ENCODE measurements at regions not wholly inside any gene's neighbourhood (a gene's known extent, or its start where the extent isn't known, plus 50 kb on each side); places are given as distances from the start of the nearest gene placed in this dataset.
"Not testable (repeated sequence)": the region's sequence is repeated elsewhere in the genome, so short reads cannot be mapped to it uniquely, and the experiment has no call there.

- WGBS, 10 experiments, result 20 to 100% (median 86%) methylated on average over 1 of the region's 1 CpG; no CpG with 5 or more reads in 3 of the 10 experiments
- in situ Hi-C loops (cut with MboI; ENCODE audit: low pct_unique_long_range_greater_than_20kb in 2 of 9, low sequenced_read_pairs in 9 of 9, unreplicated experiment in 9 of 9), result not testable (repeated sequence)
Measured at GRCh38 chr15:31681529-31682259, 348.6 kb upstream of the CHRNA7 start.

GRCh38 chr15:31687088-31687487 is 343.2 kb upstream of the CHRNA7 start:
- H3K4me3 ChIP-seq; H3K27ac ChIP-seq; H3K4me1 ChIP-seq (replicated peaks in 1 of 2); in situ Hi-C loops (cut with MboI; ENCODE audit: low pct_unique_long_range_greater_than_20kb in 2 of 9, low sequenced_read_pairs in 9 of 9, unreplicated experiment in 9 of 9): not testable (repeated sequence)
- peak in 5 of 8 experiments; percentile 69 to 97 (median 82) for ATAC-seq (replicated peaks in 6 of 8)
- WGBS, 10 experiments, result 40 to 100% (median 60%) methylated on average over 1 to 3 of the region's 8 CpGs; no CpG with 5 or more reads in 5 of the 10 experiments

More at GRCh38 chr15:31681529-31682259, 348.6 kb upstream of the CHRNA7 start:
- ATAC-seq (replicated peaks in 6 of 8); H3K4me1 ChIP-seq (replicated peaks in 1 of 2); H3K27ac ChIP-seq; H3K4me3 ChIP-seq: not testable (repeated sequence)

DNA sequence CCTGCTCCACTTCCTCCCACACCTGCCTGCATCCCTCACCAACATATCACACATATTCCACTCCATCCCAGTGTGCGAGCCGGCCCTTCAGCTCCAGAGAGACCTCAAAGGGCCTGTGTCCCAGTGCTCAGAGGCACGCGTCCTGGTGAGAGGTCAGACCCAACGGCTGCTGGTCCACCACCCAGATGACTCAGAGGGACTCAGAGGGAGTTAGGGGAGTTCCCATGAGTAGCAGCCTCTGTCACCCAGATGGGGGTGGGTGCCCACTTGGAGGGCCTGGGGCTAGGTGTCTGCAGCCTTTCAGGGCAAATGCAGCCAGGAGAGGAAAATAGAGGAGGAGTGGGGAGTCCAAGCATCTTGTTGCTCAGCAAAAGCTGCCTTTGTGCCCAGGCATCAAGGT is 333.8 kb upstream of the CHRNA7 start:
- H3K4me3 ChIP-seq; H3K4me1 ChIP-seq (replicated peaks in 1 of 2); in situ Hi-C loops (cut with MboI; ENCODE audit: low pct_unique_long_range_greater_than_20kb in 2 of 9, low sequenced_read_pairs in 9 of 9, unreplicated experiment in 9 of 9); H3K27ac ChIP-seq: not testable (repeated sequence)
- ATAC-seq (replicated peaks in 6 of 8), result peak in 1 of 8 experiments; percentile 91
- no CpG with 5 or more reads among the region's 5 CpGs for WGBS, 10 experiments

GRCh38 chr15:31705076-31705678 is 325.1 kb upstream of the CHRNA7 start:
- no CpG with 5 or more reads among the region's 7 CpGs for WGBS, 10 experiments
- H3K4me1 ChIP-seq (replicated peaks in 1 of 2); H3K4me3 ChIP-seq; in situ Hi-C loops (cut with MboI; ENCODE audit: low pct_unique_long_range_greater_than_20kb in 2 of 9, low sequenced_read_pairs in 9 of 9, unreplicated experiment in 9 of 9); H3K27ac ChIP-seq: not testable (repeated sequence)
- peak in 1 of 8 experiments; percentile 35 for ATAC-seq (replicated peaks in 6 of 8)

GRCh38 chr15:31707944-31708702 is 322.2 kb upstream of the CHRNA7 start:
- ATAC-seq (replicated peaks in 6 of 8); H3K4me3 ChIP-seq; H3K27ac ChIP-seq: not testable (repeated sequence)

GRCh38 chr15:31708703-31709327 is 321.5 kb upstream of the CHRNA7 start:
- H3K4me3 ChIP-seq; H3K27ac ChIP-seq; in situ Hi-C loops (cut with MboI; ENCODE audit: low pct_unique_long_range_greater_than_20kb in 2 of 9, low sequenced_read_pairs in 9 of 9, unreplicated experiment in 9 of 9); H3K4me1 ChIP-seq (replicated peaks in 1 of 2): not testable (repeated sequence)
- WGBS, 10 experiments, result no CpG with 5 or more reads among the region's 9 CpGs
- peak in 6 of 8 experiments; percentile 29 to 51 (median 40) for ATAC-seq (replicated peaks in 6 of 8)

More at GRCh38 chr15:31707944-31708702, 322.2 kb upstream of the CHRNA7 start:
- H3K4me1 ChIP-seq (replicated peaks in 1 of 2); in situ Hi-C loops (cut with MboI; ENCODE audit: low pct_unique_long_range_greater_than_20kb in 2 of 9, low sequenced_read_pairs in 9 of 9, unreplicated experiment in 9 of 9): not testable (repeated sequence)
- WGBS, 10 experiments, result no CpG with 5 or more reads among the region's 8 CpGs

GRCh38 chr15:31709479-31709878 is 320.8 kb upstream of the CHRNA7 start:
- WGBS, 10 experiments, result no CpG with 5 or more reads among the region's 3 CpGs
- in situ Hi-C loops (cut with MboI; ENCODE audit: low pct_unique_long_range_greater_than_20kb in 2 of 9, low sequenced_read_pairs in 9 of 9, unreplicated experiment in 9 of 9); H3K4me1 ChIP-seq (replicated peaks in 1 of 2); H3K27ac ChIP-seq; H3K4me3 ChIP-seq: not testable (repeated sequence)
- peak in 6 of 8 experiments; percentile 14 to 80 (median 61) for ATAC-seq (replicated peaks in 6 of 8)

GRCh38 chr15:31710806-31711205 is 319.5 kb upstream of the CHRNA7 start:
- H3K27ac ChIP-seq; H3K4me3 ChIP-seq; H3K4me1 ChIP-seq (replicated peaks in 1 of 2); ATAC-seq (replicated peaks in 6 of 8); in situ Hi-C loops (cut with MboI; ENCODE audit: low pct_unique_long_range_greater_than_20kb in 2 of 9, low sequenced_read_pairs in 9 of 9, unreplicated experiment in 9 of 9): not testable (repeated sequence)
- WGBS, 10 experiments, result no CpG with 5 or more reads among the region's 4 CpGs

- H3K4me1 ChIP-seq (replicated peaks in 1 of 2); in situ Hi-C loops (cut with MboI; ENCODE audit: low pct_unique_long_range_greater_than_20kb in 2 of 9, low sequenced_read_pairs in 9 of 9, unreplicated experiment in 9 of 9); H3K4me3 ChIP-seq; H3K27ac ChIP-seq: not testable (repeated sequence)
- peak in 1 of 8 experiments; percentile 4 for ATAC-seq (replicated peaks in 6 of 8)
- WGBS, 10 experiments, result no CpG with 5 or more reads among the region's 3 CpGs
Measured at GRCh38 chr15:31715208-31715607, 315.1 kb upstream of the CHRNA7 start.

- H3K4me1 ChIP-seq (replicated peaks in 1 of 2); in situ Hi-C loops (cut with MboI; ENCODE audit: low pct_unique_long_range_greater_than_20kb in 2 of 9, low sequenced_read_pairs in 9 of 9, unreplicated experiment in 9 of 9); H3K4me3 ChIP-seq; H3K27ac ChIP-seq: not testable (repeated sequence)
- peak in 3 of 8 experiments; percentile 66 to 82 (median 66) for ATAC-seq (replicated peaks in 6 of 8)
- no CpG with 5 or more reads among the region's 1 CpG for WGBS, 10 experiments
Measured at GRCh38 chr15:31718625-31719024, 311.7 kb upstream of the CHRNA7 start.

- in situ Hi-C loops (cut with MboI; ENCODE audit: low pct_unique_long_range_greater_than_20kb in 2 of 9, low sequenced_read_pairs in 9 of 9, unreplicated experiment in 9 of 9); H3K4me3 ChIP-seq; H3K4me1 ChIP-seq (replicated peaks in 1 of 2); H3K27ac ChIP-seq: not testable (repeated sequence)
- ATAC-seq (replicated peaks in 6 of 8), result peak in 2 of 8 experiments; percentile 11 to 21
- WGBS, 10 experiments, result no CpG with 5 or more reads among the region's 7 CpGs
Measured at GRCh38 chr15:31719396-31720022, 310.8 kb upstream of the CHRNA7 start.

DNA sequence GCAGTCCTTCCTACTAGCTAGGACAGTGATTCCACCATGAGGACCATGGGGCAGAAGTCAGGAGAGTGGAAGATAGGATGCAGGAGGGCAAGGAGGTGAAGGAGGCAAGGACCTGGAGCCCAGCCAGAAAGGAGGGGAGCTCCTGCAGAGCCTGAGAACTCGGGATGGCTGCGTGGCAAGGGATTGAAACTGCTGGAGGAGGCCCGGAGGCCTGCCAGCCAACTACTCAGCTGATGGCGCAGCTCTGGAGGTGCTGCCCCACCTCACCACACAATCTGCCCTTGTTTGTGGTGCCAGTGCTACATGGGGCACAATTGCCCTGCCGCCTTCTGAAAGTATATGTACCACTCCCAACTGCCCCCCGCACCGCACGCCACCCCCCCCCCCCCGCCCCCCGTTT is 307.3 kb upstream of the CHRNA7 start:
- H3K4me1 ChIP-seq (replicated peaks in 1 of 2); ATAC-seq (replicated peaks in 6 of 8); in situ Hi-C loops (cut with MboI; ENCODE audit: low pct_unique_long_range_greater_than_20kb in 2 of 9, low sequenced_read_pairs in 9 of 9, unreplicated experiment in 9 of 9); H3K27ac ChIP-seq; H3K4me3 ChIP-seq: not testable (repeated sequence)
- WGBS, 10 experiments, result 100% methylated on average over 1 to 2 of the region's 10 CpGs; no CpG with 5 or more reads in 8 of the 10 experiments

All from motor neuron (in vitro differentiated cells).